ENCODE measurements at regions not wholly inside any gene's neighbourhood (a gene's known extent, or its start where the extent isn't known, plus 50 kb on each side); places are given as distances from the start of the nearest gene placed in this dataset.
"Not testable (repeated sequence)": the region's sequence is repeated elsewhere in the genome, so short reads cannot be mapped to it uniquely, and the experiment has no call there.

DNA sequence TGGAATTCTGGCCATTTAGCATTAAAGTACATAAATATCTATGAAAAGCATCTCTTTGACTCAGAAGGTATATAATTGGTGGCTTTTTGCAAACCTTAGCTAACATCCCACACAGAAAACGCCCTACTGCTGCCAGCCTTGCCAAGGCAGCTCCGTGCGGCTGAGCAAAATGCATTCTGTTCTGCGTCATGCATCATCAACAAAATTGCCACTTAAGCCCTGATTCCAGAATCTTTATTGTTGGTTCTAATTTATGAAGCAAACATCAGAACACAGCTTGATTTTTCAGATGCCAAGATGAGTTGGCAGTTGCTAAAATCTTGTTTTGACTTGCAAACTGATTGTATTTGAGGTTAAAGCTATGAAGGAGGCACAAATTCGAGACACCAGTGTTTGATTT lies 314.9 kb upstream of the DEPDC1 start:
- no peak for DNase-seq (ENCODE audit: low read depth in 1 of 2, low spot score in 2 of 2)
- no peak overlapping the region for H3K27ac ChIP-seq
- H3K36me3 ChIP-seq = no peaks in the 10 kb centered on the region
- H3K9me3 ChIP-seq (replicated peaks) = no peaks in the 10 kb centered on the region
- H3K4me3 ChIP-seq = no peak overlapping the region
- no peaks in the 10 kb centered on the region for H3K4me1 ChIP-seq (replicated peaks)
- no peaks in the 10 kb centered on the region for H3K27me3 ChIP-seq (replicated peaks)

DNA sequence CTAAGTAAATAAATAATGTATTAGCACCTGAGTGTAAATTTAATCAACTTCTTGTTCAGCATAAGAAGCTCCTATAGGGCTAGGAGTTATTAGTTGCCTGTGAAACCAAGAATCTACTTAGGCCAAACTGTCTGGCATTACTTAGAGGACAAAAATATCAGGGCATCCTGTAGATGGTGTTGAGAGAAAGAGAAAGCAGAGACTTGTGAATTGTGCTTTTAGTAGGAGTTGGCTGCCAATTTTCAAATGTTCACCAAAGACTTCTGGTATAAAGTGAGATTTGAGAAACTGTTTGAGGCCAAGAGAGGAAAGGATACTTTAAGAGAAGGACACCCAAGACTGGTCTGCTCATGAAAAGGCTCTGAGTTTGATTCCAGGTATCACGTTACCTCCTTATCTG lies 315.5 kb upstream of the DEPDC1 start:
- no peak for DNase-seq (ENCODE audit: low read depth in 1 of 2, low spot score in 2 of 2)
- no peaks in the 10 kb centered on the region for H3K27me3 ChIP-seq (replicated peaks)

DNA sequence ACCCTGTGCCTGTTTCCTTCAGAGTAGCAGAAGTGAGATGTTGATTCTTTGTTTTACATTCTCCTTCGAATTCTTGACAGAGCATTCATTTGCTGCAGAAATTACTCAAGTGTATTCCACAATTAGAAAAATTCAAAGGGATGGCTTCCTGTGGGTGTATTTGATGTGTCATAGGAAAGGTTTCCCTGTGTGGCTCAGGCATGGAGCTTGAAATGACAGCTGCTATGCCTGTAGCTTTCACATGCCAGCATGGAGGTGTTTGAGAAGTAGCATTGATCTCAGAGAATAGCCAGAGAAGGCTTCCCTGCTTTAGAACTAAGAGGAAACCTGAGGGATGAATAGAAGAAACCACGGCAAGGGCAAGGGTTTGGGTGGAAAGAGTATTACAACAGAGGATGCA lies 317.2 kb upstream of the DEPDC1 start:
- Histone ChIP-seq H3K27ac (no peak overlapping the region), H3K9me3 (replicated peaks) (no peaks in the 10 kb centered on the region), H3K36me3 (no peaks in the 10 kb centered on the region), H3K4me3 (no peak overlapping the region), H3K4me1 (replicated peaks) (no peaks in the 10 kb centered on the region), H3K27me3 (replicated peaks) (no peaks in the 10 kb centered on the region)
- no peak for DNase-seq (ENCODE audit: low read depth in 1 of 2, low spot score in 2 of 2)

More for the DNA sequence above, 315.5 kb upstream of the DEPDC1 start:
- H3K27ac ChIP-seq = no peak overlapping the region
- no peaks in the 10 kb centered on the region for H3K36me3 ChIP-seq
- no peaks in the 10 kb centered on the region for H3K4me1 ChIP-seq (replicated peaks)
- no peaks in the 10 kb centered on the region for H3K9me3 ChIP-seq (replicated peaks)
- H3K4me3 ChIP-seq = no peak overlapping the region

DNA sequence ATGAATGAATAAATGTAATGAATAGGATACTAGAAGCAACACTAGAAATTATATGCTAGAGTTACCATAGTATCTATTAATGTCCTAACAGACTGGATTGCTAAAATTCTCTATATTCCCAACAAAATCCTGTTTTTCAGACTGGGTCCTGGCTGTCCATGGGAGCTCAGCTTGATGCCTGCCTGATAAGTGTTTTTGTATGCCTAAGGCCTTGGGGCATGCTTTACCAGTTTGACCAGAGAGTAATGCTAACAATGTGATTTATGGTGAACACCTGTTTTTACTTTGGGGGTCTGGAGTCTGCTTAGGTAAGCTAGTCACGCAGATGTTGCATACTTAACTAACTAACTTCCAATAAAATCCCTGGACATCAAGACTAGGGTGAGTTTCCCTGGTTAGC lies 318.8 kb upstream of the DEPDC1 start:
- H3K27me3 ChIP-seq (replicated peaks) = no peaks in the 10 kb centered on the region
- no peak overlapping the region for H3K4me3 ChIP-seq
- H3K27ac ChIP-seq = no peak overlapping the region
- H3K9me3 ChIP-seq (replicated peaks) = no peaks in the 10 kb centered on the region
- H3K4me1 ChIP-seq (replicated peaks) = no peaks in the 10 kb centered on the region
- no peaks in the 10 kb centered on the region for H3K36me3 ChIP-seq
- no peak for DNase-seq (ENCODE audit: low read depth in 1 of 2, low spot score in 2 of 2)

DNA sequence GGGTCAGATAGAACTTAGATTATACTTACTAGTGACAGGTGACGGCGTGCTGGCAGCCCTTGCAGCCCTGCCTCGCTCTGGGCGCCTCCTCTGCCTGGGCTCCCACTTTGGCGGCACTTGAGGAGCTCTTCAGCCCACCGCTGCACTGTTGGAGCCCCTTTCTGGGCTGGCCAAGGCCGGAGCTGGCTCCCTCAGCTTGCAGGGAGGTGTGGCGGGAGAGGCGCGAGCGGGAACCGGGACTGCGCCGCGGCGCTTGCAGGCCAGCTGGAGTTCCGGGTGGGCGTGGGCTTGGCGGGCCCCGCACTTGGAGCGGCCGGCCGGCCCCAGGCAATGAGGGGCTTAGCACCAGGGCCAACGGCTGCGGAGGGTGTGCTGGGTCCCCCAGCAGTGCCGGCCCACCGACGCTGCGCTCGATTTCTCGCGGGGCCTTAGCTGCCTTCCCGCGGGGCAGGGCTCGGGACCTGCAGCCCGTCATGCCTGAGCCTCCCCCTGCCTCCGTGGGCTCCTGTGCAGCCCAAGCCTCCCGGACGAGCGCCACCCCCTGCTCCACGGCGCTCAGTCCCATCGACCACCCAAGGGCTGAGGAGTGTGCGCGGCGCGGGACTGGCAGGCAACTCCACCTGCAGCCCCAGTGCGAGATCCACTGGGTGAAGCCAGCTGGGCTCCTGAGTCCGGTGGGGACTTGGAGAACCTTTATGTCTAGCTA lies 320.8 kb upstream of the DEPDC1 start:
- not testable (repeated sequence) for H3K4me3 ChIP-seq; H3K36me3 ChIP-seq; H3K4me1 ChIP-seq (replicated peaks); H3K9me3 ChIP-seq (replicated peaks); DNase-seq (ENCODE audit: low read depth in 1 of 2, low spot score in 2 of 2); H3K27ac ChIP-seq; H3K27me3 ChIP-seq (replicated peaks)

DNA sequence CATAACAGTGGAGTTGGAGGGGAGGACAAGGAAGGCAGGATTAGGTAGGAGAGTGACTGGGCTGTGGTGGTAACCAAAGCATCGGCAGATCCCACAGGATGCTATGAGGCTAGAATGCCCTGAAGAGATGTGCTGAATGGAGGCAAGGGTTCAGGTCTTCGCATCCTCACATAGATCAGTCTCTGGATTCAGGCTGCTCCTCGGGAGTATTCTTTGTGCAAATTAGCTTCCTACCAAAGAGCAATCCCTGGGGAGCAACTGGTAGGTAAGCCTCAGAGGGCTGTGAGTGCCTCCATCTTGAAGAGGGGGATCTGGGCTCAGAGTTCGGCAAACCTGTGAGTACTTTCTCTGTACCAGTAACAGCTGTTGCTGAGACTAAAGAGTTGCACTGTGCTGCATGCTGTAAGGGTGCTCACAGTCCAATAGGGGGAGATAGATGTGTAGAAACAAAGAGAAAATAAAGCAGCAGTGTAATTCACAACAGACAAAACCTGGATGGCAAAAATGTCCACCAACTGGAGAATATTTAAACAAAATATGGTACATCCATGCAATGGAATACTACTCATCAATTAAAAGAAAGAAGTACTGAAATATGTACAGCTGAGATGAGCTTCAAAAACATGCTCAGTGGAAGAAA lies 322.4 kb upstream of the DEPDC1 start:
- DNase-seq (ENCODE audit: low read depth in 1 of 2, low spot score in 2 of 2) = peak in 1 of 2 experiments; percentile 3
- H3K9me3 ChIP-seq (replicated peaks) = no peaks in the 10 kb centered on the region
- H3K4me1 ChIP-seq (replicated peaks) = no peaks in the 10 kb centered on the region
- no peaks in the 10 kb centered on the region for H3K27me3 ChIP-seq (replicated peaks)
- no peak overlapping the region for H3K27ac ChIP-seq
- H3K36me3 ChIP-seq = no peaks in the 10 kb centered on the region
- H3K4me3 ChIP-seq = no peak overlapping the region

DNA sequence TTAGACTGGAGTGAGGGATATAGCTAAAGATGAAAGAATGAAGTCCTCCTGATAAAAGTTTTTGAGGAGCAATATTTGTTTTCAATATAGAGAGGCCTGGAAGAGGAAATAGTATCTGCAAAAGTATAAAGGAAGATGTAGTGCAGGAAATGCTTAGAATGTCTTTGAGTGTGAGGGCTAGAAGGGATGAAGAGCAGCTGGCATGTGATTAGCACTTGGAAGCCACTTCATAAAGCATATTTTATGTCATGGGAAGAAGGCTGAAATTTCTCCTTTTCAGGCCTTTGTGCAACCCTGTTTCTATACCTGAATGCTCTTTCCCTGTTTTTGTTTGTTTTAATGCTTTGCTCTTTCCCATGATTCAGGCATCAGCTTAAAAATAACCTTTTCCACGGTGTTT lies 323.3 kb upstream of the DEPDC1 start:
- DNase-seq (ENCODE audit: low read depth in 1 of 2, low spot score in 2 of 2) = no peak
- Histone ChIP-seq H3K36me3 (no peaks in the 10 kb centered on the region), H3K27ac (no peak overlapping the region), H3K4me3 (no peak overlapping the region), H3K4me1 (replicated peaks) (no peaks in the 10 kb centered on the region), H3K9me3 (replicated peaks) (no peaks in the 10 kb centered on the region), H3K27me3 (replicated peaks) (no peaks in the 10 kb centered on the region)

DNA sequence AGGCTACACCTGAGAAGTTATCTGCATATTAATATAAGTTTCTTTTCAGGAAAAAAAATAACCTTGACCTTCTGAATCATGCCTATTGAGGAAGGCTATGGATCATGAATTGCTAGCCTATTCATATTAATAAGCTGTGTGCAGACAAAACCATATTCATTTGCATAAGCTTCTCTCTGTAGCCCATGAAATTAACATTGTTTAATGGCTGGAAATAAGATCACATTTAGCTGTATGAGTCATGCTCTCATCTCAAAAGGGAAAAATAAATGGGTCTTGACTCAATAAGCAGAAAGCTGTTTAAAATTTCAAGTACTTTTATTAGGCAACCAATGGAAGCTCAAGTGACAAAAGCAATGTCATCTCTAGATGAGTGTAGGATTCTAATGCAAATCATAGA lies 330.0 kb upstream of the DEPDC1 start:
- Histone ChIP-seq H3K4me1 (replicated peaks) (no peaks in the 10 kb centered on the region), H3K36me3 (no peaks in the 10 kb centered on the region), H3K4me3 (no peak overlapping the region), H3K27ac (no peak overlapping the region), H3K27me3 (replicated peaks) (no peaks in the 10 kb centered on the region), H3K9me3 (replicated peaks) (no peaks in the 10 kb centered on the region)
- no peak for DNase-seq (ENCODE audit: low read depth in 1 of 2, low spot score in 2 of 2)

DNA sequence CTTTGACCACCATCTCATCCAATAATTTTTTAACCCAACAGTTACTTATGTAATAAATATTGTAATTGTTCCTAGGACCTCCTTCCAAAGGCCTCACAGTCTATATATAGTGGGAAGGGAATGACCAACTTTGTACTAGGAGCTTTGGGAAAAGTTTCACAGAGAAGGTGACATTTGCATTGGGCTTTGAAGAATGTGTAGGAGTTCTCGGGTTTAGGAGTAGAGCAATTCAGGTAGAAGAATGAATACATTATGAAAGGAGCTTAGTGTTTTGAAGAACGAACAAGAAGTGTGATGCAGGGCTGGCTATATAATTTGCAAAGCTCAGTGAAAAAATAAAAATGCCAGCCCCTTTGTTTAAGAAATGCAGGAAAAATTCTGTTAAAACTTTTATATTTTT lies 330.4 kb upstream of the DEPDC1 start:
- Histone ChIP-seq H3K27ac (no peak overlapping the region), H3K4me3 (no peak overlapping the region), H3K9me3 (replicated peaks) (no peaks in the 10 kb centered on the region), H3K4me1 (replicated peaks) (no peaks in the 10 kb centered on the region), H3K36me3 (no peaks in the 10 kb centered on the region), H3K27me3 (replicated peaks) (no peaks in the 10 kb centered on the region)
- no peak for DNase-seq (ENCODE audit: low read depth in 1 of 2, low spot score in 2 of 2)

DNA sequence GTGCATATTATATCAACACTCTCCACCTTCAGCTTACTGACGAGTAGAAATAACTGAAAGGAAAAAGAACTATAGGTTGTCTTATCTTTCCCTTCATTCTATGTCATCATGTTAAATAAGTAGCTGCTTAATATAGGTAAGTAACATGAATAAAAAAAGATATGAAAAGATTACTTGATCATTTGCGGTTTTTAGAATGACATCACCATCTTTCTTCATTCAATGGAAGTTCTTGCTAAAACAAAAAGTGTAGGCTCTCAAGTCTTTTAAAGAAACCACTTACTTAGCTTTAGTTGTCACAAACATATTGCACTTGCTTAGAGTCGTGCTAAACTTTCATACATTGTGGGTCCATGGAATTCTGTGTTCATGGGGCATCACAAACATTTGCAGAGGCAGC lies 331.1 kb upstream of the DEPDC1 start:
- H3K4me1 ChIP-seq (replicated peaks) = no peaks in the 10 kb centered on the region
- H3K27me3 ChIP-seq (replicated peaks) = no peaks in the 10 kb centered on the region
- H3K4me3 ChIP-seq = no peak overlapping the region

DNA sequence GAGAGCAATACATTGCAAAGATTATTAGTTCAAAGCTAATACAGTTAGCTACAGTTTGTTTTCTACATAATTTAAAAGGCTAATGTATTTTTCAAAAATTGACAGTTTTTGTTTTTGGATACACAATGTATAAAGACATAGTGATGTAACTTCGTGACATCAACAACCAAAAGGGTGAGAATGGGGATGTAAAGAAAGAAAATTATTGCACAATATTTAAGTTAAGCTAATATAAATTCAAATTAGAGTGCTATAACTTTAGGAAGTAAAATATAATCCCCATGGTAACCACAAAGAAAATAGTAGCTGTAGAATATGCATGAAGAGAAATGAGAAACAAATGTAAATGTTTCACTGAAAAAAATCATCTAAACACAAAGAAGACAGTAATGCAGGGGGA lies 334.4 kb upstream of the DEPDC1 start:
- H3K27me3 ChIP-seq (replicated peaks) = no peaks in the 10 kb centered on the region
- no peaks in the 10 kb centered on the region for H3K36me3 ChIP-seq
- no peaks in the 10 kb centered on the region for H3K9me3 ChIP-seq (replicated peaks)

More for the DNA sequence above, 331.1 kb upstream of the DEPDC1 start:
- Histone ChIP-seq H3K27ac (no peak overlapping the region), H3K36me3 (no peaks in the 10 kb centered on the region), H3K9me3 (replicated peaks) (no peaks in the 10 kb centered on the region)
- DNase-seq (ENCODE audit: low read depth in 1 of 2, low spot score in 2 of 2) = no peak

DNA sequence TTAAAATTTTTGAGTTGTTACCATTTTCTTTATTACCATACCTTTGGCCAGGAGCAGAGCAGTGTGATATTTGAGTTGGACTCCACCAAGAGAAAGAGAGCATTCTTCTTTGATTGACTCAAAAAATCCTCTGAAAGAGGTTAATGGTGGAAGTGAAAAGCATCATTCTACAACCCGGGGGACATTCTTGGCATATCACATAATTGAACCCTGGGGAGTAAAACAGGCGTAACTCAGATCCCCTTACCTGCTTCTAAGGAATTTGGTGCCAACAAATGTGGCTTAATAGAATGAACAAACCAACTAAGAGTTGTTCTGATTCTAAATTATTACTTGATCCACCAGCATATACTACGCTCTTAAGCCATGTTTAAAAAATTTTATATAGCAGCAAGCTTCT lies 351.1 kb upstream of the DEPDC1 start:
- Histone ChIP-seq H3K27ac (no peak overlapping the region), H3K4me1 (replicated peaks) (no peaks in the 10 kb centered on the region), H3K4me3 (no peak overlapping the region), H3K27me3 (replicated peaks) (no peaks in the 10 kb centered on the region), H3K36me3 (no peaks in the 10 kb centered on the region), H3K9me3 (replicated peaks) (no peaks in the 10 kb centered on the region)
- DNase-seq (ENCODE audit: low read depth in 1 of 2, low spot score in 2 of 2) = no peak

More for the DNA sequence above, 334.4 kb upstream of the DEPDC1 start:
- H3K4me1 ChIP-seq (replicated peaks) = no peaks in the 10 kb centered on the region
- no peak for DNase-seq (ENCODE audit: low read depth in 1 of 2, low spot score in 2 of 2)
- no peak overlapping the region for H3K27ac ChIP-seq
- no peak overlapping the region for H3K4me3 ChIP-seq

DNA sequence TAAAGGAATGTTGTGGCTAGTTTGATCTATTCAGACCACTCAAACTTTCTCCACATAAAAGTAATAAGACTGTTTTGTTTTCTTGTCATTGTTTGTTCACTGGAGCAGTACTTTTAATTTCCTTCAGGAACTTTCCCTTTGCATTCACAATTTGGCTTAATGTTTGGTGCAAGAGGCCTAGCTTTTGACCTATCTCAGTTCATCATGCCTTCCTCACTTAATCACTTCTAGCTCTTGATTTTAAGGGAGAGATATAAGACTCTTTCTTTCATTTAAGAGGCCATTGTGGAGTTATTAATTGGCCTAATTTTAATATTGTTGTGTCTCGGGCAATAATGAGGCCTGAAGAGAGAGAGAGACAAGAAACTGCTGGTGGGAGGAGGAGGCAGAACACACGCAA lies 371.7 kb upstream of the DEPDC1 start:
- Histone ChIP-seq H3K36me3 (no peaks in the 10 kb centered on the region), H3K4me3 (no peak overlapping the region), H3K4me1 (replicated peaks) (no peaks in the 10 kb centered on the region), H3K27me3 (replicated peaks) (no peaks in the 10 kb centered on the region), H3K9me3 (replicated peaks) (0 out of 2 replicates have a peak, but pooled peaks cover 2% of the 10 kb centered on the region), H3K27ac (no peak overlapping the region)
- DNase-seq (ENCODE audit: low read depth in 1 of 2, low spot score in 2 of 2) = no peak

DNA sequence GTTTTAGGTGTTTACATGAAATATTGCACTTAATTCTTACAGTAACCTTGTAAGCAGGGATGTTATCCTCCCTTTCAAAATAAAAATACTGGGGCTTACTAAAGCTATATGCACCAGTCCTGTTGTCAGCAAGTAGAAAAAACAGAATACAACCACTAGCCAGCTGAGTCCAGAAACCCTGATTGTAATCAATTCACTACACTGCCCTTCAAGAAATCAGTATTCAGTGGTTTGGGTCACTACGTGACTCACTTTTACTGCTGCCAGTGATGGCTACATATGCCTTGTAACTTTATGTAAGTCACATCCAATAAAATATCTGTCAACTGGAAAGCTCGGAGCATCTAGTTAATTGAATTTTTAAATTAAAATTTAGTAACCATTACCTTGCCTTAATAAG lies 376.3 kb upstream of the DEPDC1 start:
- H3K36me3 ChIP-seq = no peaks in the 10 kb centered on the region
- no peaks in the 10 kb centered on the region for H3K27me3 ChIP-seq (replicated peaks)
- H3K4me3 ChIP-seq = no peak overlapping the region
- H3K27ac ChIP-seq = no peak overlapping the region
- no peaks in the 10 kb centered on the region for H3K4me1 ChIP-seq (replicated peaks)
- H3K9me3 ChIP-seq (replicated peaks) = 0 out of 2 replicates have a peak, but pooled peaks cover 2% of the 10 kb centered on the region
- no peak for DNase-seq (ENCODE audit: low read depth in 1 of 2, low spot score in 2 of 2)
